ENCODE measurements at regions not wholly inside any gene's neighbourhood (a gene's known extent, or its start where the extent isn't known, plus 50 kb on each side); places are given as distances from the start of the nearest gene placed in this dataset.

DNA sequence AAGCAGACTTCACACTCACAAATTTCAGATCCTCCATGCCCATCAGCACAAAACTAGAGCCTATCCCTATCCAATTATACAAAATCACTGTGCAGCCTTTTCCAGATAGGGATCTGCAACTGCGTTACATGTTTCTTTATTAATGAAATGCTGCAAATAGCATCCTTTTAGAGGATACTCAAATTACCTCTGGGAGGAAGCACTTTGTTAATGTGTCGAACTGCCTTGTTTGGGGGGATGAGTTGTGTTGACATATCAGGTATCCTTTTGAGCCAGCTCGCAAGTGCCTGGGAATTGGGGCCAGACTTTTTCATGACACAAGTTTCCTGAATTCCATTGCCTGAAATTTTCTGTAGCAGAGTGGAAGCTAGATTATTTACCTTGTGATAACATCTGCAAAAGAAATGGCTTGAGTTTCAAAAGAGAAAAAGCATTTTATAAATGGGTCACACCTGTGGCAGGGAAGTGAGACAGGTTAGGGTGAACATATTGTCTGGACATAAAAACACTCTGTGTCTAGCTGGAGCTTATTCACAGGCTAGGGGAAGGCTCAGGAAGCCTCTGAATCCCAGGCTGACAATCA is 299.1 kb upstream of the MTNR1B start:
- no peak for DNase-seq

DNA sequence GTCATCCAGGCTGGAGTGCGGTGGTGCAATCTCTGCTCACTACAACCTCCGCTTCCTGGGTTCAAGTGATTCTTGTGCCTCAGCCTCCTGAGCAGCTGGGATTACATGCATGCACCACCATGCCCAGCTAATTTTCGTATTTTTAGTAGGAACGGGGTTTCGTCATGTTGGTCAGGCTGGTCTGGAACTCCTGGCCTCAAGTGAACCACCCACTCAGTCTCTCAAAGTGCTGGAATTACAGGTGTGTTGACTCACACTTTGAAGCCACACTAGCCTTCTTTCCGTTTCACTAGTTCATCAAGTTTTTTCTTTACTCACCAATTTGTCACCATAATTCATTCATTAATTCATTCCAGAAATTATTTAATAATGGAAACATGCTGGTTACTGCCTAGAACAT is 298.4 kb upstream of the MTNR1B start:
- no peak for DNase-seq

DNA sequence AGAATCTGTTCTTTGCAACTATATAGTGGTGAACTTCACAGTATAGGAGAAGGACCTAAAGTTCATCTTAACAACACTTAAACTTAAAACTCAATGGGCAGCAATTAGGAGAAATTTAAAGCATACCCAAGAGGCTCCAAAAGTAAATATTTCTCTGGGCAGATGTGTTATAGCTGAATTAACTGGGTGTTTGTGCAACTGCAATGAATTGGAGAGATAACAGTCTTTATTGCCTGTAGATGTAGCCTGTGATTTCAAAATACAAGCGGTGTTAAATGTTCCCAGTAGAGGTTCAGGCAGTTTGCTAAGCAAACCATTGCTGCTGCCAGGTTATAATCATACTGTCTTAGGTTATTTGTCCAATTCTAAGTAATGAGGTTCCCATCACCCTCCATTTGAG is 294.1 kb upstream of the MTNR1B start:
- DNase-seq = no peak

GRCh38 chr11:92675810-92676209 is 293.6 kb upstream of the MTNR1B start:
- DNase-seq = no peak

DNA sequence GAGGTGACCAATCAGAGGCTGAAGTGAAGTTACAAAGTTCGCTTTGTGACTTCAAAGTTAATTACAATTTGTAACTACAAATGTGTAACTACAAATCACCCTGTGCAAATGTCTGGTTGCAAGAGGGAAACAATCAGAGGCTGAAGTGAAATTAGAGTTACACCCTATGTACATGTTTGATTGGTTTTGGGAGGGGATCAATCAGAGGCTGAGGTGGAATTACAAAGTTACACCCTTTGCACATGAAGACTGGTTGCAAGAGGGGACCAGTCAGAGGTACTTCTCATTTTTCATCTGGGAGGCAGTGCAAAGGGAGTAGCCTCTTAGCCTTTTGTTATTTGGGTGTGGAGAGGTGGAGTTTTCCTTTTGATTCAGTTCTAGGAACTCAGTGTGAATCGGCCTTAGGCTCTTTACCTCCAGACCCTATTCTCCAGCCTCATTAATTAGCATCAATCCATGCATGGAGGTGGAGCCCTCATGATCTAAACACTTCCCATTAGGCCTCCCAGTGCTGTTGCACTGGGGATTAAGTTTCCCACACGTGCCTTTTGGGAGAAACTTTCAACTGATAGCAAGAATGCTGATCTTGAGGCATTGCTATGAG is 291.3 kb upstream of the MTNR1B start:
- no peak for DNase-seq

GRCh38 chr11:92681586-92681985 is 287.9 kb upstream of the MTNR1B start:
- DNase-seq = no peak

GRCh38 chr11:92682136-92682535 is 287.3 kb upstream of the MTNR1B start:
- no peak for DNase-seq

- no peak for DNase-seq
Observed at GRCh38 chr11:92682952-92683351, 286.5 kb upstream of the MTNR1B start.

DNA sequence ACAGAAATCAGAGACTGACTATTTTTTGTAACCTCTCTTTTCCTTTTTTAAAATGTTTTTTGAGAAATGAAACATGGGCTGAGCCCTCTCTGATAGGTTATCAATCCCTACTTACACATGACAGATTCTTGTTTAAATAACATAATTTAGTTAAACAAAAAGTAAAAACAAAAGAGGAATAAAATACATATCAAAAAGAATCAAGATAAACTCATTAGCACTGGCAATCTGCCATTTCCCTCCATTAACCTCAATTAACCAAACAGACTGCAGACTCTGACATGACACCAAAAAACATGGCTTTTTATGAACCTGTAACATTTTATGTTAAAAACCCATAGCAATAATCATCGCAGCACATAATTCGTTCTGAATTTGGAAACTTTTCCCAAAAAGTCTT is 284.4 kb upstream of the MTNR1B start:
- DNase-seq = no peak

GRCh38 chr11:92687724-92688123 is 281.7 kb upstream of the MTNR1B start:
- no peak for DNase-seq

GRCh38 chr11:92688416-92688815 is 281.0 kb upstream of the MTNR1B start:
- DNase-seq = no peak

- no peak for DNase-seq
Observed at GRCh38 chr11:92692826-92693546, 276.5 kb upstream of the MTNR1B start.

- DNase-seq = no peak
Observed at GRCh38 chr11:92696076-92696475, 273.4 kb upstream of the MTNR1B start.

DNA sequence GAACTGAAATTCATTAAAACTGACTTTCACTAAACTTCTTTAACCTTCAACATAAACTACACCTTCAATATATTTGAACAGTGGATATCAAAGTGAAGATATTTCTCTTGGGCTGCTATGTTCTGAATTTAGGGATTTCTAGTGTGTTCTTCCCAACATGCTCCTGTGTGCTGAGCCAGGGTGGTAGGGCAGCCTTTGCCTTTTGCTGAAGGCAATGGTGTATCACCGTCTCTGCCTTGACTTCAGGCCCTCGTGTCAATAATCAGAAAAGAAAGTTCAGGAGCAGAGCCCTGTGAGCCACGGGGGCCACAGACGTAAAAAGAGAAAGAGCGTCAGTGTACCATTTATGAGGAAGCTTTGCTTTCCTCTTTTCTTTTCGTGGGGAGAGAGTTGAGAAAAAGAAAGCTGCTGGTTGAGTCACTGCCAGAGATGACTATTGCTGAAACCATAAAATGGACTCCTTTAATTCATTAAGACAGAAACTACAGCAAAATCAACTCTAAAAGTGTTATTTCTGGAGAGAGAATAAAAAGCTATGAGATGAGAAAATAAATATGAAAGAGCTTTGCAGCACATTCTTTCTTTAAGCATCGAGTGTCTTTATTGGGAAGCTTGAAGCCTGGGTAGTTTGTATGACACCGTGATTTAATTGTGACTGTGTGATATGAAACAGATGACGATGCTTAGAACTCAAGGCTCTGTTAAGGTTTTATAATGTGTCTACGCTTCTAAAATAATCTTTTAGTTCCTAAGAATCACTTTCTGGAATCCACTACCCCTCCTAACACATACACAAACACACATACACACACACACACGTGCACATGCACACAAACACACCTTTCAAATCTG is 271.8 kb upstream of the MTNR1B start:
- DNase-seq = no peak

- DNase-seq = no peak
Observed at GRCh38 chr11:92698742-92699141, 270.7 kb upstream of the MTNR1B start.

GRCh38 chr11:92702037-92702804 is 267.2 kb upstream of the MTNR1B start:
- no peak for DNase-seq

DNA sequence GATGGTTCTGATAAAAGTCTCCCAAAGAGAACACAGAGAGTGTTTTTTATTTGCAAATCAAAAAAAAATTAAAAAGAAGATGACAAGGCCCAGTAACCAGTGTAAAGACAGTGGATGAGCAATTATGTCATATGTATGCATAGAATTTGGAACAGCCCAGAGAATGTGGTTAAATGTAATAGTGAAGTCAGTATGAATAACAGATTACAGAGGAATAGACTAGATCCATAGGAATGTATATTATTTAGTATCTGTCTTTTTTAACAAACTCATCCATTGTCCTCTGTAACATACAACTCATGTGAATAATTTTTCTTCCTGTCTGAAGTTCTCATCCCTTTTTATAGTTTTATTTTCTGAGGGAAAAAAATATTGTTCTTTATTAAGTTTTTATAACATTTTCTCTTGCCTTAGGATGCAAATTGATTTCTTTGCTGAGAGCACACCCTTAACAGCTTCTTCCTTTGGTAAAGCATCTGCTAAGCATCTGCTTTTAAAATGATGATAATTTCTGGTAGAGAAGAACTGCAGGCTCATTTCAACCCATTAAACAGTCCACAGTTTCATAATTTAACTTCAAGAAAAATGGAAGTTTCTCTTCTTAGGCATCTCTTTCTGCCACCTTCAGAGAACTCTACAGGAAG is 266.5 kb upstream of the MTNR1B start:
- no peak for DNase-seq

- DNase-seq = peak in 1 of 2 experiments; percentile 24
Observed at GRCh38 chr11:92703449-92703830, 266.0 kb upstream of the MTNR1B start.

GRCh38 chr11:92707173-92707619 is 262.3 kb upstream of the MTNR1B start:
- DNase-seq = peak; percentile 89 to 94

DNA sequence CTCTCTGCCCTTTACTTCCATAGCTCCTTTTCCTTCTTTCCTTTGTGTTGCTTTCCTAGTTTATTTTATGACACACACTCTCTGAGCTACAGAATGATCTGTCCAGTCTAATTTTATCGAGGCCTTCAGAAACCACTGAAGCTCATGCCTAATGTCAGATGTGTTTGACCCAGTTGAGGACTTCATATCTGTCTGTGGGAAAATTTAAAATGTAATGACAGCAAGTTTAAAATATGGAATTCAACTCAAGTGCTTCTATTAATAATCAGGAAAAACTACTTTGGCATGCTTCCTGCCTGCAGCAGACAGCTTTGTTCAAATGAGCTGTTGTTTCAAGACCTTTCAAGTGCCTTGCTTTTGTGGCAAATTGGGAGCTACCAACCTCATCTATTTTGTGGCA is 261.8 kb upstream of the MTNR1B start:
- peak; percentile 20 to 49 for DNase-seq

GRCh38 chr11:92709329-92709728 is 260.1 kb upstream of the MTNR1B start:
- DNase-seq = no peak

DNA sequence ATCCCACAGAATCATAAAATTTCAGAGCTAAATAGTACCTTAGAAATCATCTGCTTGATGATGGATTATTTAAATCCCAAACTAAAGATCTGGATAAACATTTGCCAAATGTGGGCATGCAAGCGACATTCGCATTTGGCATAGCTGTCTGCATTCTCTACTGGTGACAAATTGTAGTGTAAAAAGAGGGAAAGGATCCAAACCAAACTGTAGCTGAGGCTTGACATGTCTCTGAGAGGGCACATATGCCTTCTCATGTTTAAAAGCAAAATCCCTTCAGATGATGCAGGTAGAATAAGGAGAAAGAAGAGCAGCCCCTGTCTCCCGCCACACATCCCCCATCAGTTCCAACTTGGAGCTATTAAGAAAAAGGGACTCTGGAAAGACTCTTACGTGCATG is 257.5 kb upstream of the MTNR1B start:
- DNase-seq = peak; percentile 19 to 60
